WTC11 (cell line): ENCODE measurements at regions not wholly inside any gene's neighbourhood (a gene's known extent, or its start where the extent isn't known, plus 50 kb on each side); places are given as distances from the start of the nearest gene placed in this dataset.

Source experiments
- ATAC-seq: fragments of 200-7000 bp; cut with Tn5 transposase; 2 replicates; pipeline ENCODE4 v1.10.0; 2021; ENCODE audit warnings: mild to moderate bottlenecking, moderate library complexity
- CTCF ChIA-PET: fragments of 300-600 bp; sonication (Branson Sonifier 250); formaldehyde crosslinking; loops from one replicate; lab custom pipeline; 2021; ENCODE audit warnings: antibody characterized with exemption; lab: Charles Lee
- POLR2A ChIA-PET: fragments of 350-600 bp; sonication (Branson Sonifier 250); formaldehyde crosslinking; loops from one replicate; lab custom pipeline; 2021; ENCODE audit warnings: antibody characterized with exemption; lab: Charles Lee
- DNase-seq: peaks from one replicate; pipeline ENCODE4 v3.0.0; 2021; ENCODE audit warnings: low spot score
- H3K27ac Mint-ChIP-seq: 2 replicates; pipeline ENCODE4 v1.8.0; 2021; ENCODE audit warnings: mixed read lengths
- H3K27me3 Mint-ChIP-seq: 2 replicates; pipeline ENCODE4 v1.8.0; 2021; ENCODE audit warnings: low read depth, mild to moderate bottlenecking, moderate library complexity, mixed read lengths
- H3K36me3 Mint-ChIP-seq: 2 replicates; pipeline ENCODE4 v1.8.0; 2021; ENCODE audit warnings: mixed read lengths
- H3K4me1 Mint-ChIP-seq: 2 replicates; pipeline ENCODE4 v1.8.0; 2022; ENCODE audit warnings: mixed read lengths
- H3K4me3 Mint-ChIP-seq: 2 replicates; pipeline ENCODE4 v1.8.0; 2021; ENCODE audit warnings: mild to moderate bottlenecking, moderate library complexity, mixed read lengths
- H3K9me3 Mint-ChIP-seq: 2 replicates; pipeline ENCODE4 v1.8.0; 2021; ENCODE audit warnings: mixed read lengths
- ESRRA ChIP-seq: sonication (generic); formaldehyde crosslinking; IDR thresholded peaks from 2 replicates; pipeline ENCODE4 v1.8.1; 2022; ENCODE audit warnings: mild to moderate bottlenecking, missing genetic modification reagents, borderline replicate concordance
- GTF2I ChIP-seq: fragments of 250-450 bp; sonication (Bioruptor Pico); conservative IDR thresholded peaks from 2 replicates; pipeline ENCODE4 v1.4.0; 2021; ENCODE audit warnings: mild to moderate bottlenecking
- TF ChIP-seq, protein P1 (sequence below): sonication (generic); formaldehyde crosslinking; IDR thresholded peaks from 2 replicates; pipeline ENCODE4 v1.8.1; 2022; ENCODE audit warnings: mild to moderate bottlenecking, missing genetic modification reagents, moderate library complexity, borderline replicate concordance
- TF ChIP-seq, protein P2 (sequence below): sonication (generic); formaldehyde crosslinking; IDR thresholded peaks from 2 replicates; pipeline ENCODE4 v1.8.1; 2023; ENCODE audit warnings: mild to moderate bottlenecking, missing genetic modification reagents, borderline replicate concordance
- TF ChIP-seq, protein P3 (sequence below): fragments of 250-450 bp; sonication (Bioruptor Pico); IDR thresholded peaks from 2 replicates; pipeline ENCODE4 v1.9.0; 2021; ENCODE audit warnings: mild to moderate bottlenecking, borderline replicate concordance
- TF ChIP-seq, protein P4 (sequence below): sonication (generic); formaldehyde crosslinking; IDR thresholded peaks from 2 replicates; pipeline ENCODE4 v1.8.1; 2022; ENCODE audit warnings: low read depth, missing genetic modification reagents, borderline replicate concordance
- TF ChIP-seq, protein P5 (sequence below): fragments of 200-600 bp; IDR thresholded peaks from 2 replicates; pipeline ENCODE4 v1.8.0; 2022; ENCODE audit warnings: antibody characterized with exemption
- TF ChIP-seq, protein P6 (sequence below): sonication (generic); formaldehyde crosslinking; IDR thresholded peaks from 2 replicates; pipeline ENCODE4 v1.8.1; 2023; ENCODE audit warnings: mild to moderate bottlenecking, missing genetic modification reagents

DNA sequence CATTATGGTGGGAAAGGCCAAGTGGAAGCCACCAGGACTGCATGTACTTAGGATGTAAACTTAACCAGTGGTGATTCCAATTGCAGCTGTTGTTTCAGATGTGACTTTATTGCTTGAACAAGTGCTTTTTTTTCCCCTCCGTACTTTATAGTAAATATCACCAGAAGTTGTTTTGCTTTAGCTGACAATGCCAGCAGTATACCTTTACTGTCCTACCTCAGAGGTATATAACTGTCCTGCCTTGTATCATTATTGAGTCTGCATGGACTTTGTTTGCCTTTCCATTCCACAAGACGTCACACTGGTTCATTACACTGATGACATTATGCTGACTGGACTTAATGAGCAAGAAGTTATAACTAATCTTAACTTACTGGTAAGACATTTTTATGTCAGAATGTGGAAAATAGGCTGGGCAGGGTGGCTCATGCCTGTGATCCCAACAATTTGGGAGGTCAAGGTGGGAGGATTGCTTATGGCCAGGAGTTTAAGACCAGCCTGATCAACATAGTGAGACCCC, 77.1 kb upstream of the RAB18 start:
- H3K9me3 Mint-ChIP-seq, result peaks cover 32% of the 10 kb centered on the region
- no peak overlapping the region for H3K4me3 Mint-ChIP-seq
- ChIA-PET CTCF (no interaction called here), POLR2A (no interaction called here)
- peaks cover 10% of the 10 kb centered on the region; the same call in 1 of the 2 replicates for H3K36me3 Mint-ChIP-seq
- H3K4me1 Mint-ChIP-seq, result no peaks in the 10 kb centered on the region
- TF ChIP-seq, protein P1, sequence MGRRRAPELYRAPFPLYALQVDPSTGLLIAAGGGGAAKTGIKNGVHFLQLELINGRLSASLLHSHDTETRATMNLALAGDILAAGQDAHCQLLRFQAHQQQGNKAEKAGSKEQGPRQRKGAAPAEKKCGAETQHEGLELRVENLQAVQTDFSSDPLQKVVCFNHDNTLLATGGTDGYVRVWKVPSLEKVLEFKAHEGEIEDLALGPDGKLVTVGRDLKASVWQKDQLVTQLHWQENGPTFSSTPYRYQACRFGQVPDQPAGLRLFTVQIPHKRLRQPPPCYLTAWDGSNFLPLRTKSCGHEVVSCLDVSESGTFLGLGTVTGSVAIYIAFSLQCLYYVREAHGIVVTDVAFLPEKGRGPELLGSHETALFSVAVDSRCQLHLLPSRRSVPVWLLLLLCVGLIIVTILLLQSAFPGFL (CRISPR knock-in tag), result no peak
- TF ChIP-seq, protein P2, sequence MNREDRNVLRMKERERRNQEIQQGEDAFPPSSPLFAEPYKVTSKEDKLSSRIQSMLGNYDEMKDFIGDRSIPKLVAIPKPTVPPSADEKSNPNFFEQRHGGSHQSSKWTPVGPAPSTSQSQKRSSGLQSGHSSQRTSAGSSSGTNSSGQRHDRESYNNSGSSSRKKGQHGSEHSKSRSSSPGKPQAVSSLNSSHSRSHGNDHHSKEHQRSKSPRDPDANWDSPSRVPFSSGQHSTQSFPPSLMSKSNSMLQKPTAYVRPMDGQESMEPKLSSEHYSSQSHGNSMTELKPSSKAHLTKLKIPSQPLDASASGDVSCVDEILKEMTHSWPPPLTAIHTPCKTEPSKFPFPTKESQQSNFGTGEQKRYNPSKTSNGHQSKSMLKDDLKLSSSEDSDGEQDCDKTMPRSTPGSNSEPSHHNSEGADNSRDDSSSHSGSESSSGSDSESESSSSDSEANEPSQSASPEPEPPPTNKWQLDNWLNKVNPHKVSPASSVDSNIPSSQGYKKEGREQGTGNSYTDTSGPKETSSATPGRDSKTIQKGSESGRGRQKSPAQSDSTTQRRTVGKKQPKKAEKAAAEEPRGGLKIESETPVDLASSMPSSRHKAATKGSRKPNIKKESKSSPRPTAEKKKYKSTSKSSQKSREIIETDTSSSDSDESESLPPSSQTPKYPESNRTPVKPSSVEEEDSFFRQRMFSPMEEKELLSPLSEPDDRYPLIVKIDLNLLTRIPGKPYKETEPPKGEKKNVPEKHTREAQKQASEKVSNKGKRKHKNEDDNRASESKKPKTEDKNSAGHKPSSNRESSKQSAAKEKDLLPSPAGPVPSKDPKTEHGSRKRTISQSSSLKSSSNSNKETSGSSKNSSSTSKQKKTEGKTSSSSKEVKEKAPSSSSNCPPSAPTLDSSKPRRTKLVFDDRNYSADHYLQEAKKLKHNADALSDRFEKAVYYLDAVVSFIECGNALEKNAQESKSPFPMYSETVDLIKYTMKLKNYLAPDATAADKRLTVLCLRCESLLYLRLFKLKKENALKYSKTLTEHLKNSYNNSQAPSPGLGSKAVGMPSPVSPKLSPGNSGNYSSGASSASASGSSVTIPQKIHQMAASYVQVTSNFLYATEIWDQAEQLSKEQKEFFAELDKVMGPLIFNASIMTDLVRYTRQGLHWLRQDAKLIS (CRISPR knock-in tag), result no peak
- no peak for TF ChIP-seq ESRRA (CRISPR knock-in tag)
- TF ChIP-seq GTF2I (CRISPR knock-in tag), result no peak
- TF ChIP-seq, protein P3, sequence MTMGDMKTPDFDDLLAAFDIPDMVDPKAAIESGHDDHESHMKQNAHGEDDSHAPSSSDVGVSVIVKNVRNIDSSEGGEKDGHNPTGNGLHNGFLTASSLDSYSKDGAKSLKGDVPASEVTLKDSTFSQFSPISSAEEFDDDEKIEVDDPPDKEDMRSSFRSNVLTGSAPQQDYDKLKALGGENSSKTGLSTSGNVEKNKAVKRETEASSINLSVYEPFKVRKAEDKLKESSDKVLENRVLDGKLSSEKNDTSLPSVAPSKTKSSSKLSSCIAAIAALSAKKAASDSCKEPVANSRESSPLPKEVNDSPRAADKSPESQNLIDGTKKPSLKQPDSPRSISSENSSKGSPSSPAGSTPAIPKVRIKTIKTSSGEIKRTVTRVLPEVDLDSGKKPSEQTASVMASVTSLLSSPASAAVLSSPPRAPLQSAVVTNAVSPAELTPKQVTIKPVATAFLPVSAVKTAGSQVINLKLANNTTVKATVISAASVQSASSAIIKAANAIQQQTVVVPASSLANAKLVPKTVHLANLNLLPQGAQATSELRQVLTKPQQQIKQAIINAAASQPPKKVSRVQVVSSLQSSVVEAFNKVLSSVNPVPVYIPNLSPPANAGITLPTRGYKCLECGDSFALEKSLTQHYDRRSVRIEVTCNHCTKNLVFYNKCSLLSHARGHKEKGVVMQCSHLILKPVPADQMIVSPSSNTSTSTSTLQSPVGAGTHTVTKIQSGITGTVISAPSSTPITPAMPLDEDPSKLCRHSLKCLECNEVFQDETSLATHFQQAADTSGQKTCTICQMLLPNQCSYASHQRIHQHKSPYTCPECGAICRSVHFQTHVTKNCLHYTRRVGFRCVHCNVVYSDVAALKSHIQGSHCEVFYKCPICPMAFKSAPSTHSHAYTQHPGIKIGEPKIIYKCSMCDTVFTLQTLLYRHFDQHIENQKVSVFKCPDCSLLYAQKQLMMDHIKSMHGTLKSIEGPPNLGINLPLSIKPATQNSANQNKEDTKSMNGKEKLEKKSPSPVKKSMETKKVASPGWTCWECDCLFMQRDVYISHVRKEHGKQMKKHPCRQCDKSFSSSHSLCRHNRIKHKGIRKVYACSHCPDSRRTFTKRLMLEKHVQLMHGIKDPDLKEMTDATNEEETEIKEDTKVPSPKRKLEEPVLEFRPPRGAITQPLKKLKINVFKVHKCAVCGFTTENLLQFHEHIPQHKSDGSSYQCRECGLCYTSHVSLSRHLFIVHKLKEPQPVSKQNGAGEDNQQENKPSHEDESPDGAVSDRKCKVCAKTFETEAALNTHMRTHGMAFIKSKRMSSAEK (CRISPR knock-in tag), result no peak
- TF ChIP-seq, protein P4, sequence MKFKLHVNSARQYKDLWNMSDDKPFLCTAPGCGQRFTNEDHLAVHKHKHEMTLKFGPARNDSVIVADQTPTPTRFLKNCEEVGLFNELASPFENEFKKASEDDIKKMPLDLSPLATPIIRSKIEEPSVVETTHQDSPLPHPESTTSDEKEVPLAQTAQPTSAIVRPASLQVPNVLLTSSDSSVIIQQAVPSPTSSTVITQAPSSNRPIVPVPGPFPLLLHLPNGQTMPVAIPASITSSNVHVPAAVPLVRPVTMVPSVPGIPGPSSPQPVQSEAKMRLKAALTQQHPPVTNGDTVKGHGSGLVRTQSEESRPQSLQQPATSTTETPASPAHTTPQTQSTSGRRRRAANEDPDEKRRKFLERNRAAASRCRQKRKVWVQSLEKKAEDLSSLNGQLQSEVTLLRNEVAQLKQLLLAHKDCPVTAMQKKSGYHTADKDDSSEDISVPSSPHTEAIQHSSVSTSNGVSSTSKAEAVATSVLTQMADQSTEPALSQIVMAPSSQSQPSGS, result no peak
- no peak for ATAC-seq
- H3K27me3 Mint-ChIP-seq, result no peaks in the 10 kb centered on the region; the same call in 1 of the 2 replicates
- DNase-seq, result no peak
- no peak overlapping the region for H3K27ac Mint-ChIP-seq

DNA sequence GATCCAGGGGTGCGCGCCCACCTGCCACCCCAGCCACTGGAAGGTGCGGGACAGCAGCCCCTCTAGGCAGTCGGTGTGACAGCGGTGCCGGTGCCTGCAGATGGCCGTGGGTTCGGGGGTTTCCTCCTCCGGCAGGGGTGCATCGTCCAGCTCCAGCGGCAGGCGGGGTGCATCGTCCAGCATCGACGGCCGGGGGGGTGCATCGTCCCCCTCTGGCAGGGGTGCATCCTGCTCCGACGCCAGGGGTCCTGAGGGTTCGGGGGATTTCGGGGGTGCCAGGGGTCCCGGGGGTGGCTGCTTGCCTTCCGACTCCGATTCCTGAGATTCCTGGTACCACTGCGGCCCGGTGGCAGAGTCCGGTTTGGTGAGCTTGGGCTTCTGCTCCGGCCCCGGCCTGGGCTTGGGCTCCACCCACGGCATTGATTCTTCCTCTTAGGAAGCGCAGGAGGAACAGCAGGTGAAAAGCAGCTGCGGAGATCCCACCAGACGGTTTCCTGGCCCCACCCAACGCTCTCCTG, 90.2 kb upstream of the RAB18 start:
- TF ChIP-seq, protein P5, sequence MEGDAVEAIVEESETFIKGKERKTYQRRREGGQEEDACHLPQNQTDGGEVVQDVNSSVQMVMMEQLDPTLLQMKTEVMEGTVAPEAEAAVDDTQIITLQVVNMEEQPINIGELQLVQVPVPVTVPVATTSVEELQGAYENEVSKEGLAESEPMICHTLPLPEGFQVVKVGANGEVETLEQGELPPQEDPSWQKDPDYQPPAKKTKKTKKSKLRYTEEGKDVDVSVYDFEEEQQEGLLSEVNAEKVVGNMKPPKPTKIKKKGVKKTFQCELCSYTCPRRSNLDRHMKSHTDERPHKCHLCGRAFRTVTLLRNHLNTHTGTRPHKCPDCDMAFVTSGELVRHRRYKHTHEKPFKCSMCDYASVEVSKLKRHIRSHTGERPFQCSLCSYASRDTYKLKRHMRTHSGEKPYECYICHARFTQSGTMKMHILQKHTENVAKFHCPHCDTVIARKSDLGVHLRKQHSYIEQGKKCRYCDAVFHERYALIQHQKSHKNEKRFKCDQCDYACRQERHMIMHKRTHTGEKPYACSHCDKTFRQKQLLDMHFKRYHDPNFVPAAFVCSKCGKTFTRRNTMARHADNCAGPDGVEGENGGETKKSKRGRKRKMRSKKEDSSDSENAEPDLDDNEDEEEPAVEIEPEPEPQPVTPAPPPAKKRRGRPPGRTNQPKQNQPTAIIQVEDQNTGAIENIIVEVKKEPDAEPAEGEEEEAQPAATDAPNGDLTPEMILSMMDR, result no peak
- TF ChIP-seq, protein P6, sequence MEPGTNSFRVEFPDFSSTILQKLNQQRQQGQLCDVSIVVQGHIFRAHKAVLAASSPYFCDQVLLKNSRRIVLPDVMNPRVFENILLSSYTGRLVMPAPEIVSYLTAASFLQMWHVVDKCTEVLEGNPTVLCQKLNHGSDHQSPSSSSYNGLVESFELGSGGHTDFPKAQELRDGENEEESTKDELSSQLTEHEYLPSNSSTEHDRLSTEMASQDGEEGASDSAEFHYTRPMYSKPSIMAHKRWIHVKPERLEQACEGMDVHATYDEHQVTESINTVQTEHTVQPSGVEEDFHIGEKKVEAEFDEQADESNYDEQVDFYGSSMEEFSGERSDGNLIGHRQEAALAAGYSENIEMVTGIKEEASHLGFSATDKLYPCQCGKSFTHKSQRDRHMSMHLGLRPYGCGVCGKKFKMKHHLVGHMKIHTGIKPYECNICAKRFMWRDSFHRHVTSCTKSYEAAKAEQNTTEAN (CRISPR knock-in tag), result no peak
- peaks cover 16% of the 10 kb centered on the region for H3K9me3 Mint-ChIP-seq
- ATAC-seq, result no peak; the same call in 1 of the 2 replicates
- H3K4me1 Mint-ChIP-seq, result no peaks in the 10 kb centered on the region
- POLR2A ChIA-PET, result no interaction called here
- peak overlapping the region; percentile 45 for H3K4me3 Mint-ChIP-seq
- no peak overlapping the region for H3K27ac Mint-ChIP-seq
- DNase-seq, result no peak
- CTCF ChIA-PET, result interaction anchor here (1.2 kb wide), 1 partner anchor 44 kb away, joined by 3 read pairs; no protein-coding TSS in a partner anchor
- peaks cover 12% of the 10 kb centered on the region for H3K36me3 Mint-ChIP-seq
- H3K27me3 Mint-ChIP-seq, result peaks cover 18% of the 10 kb centered on the region
